ENCODE measurements at regions not wholly inside any gene's neighbourhood (a gene's known extent, or its start where the extent isn't known, plus 50 kb on each side); places are given as distances from the start of the nearest gene placed in this dataset.

GRCh38 chr3:148331081-148331846 lies 366.4 kb upstream of the AGTR1 start:
- POLR2A ChIA-PET, result no interaction called here
- CTCF ChIA-PET, result interaction anchor here (1.8 to 2.4 kb wide), 2 partner anchors 11 to 22 kb away, joined by 5 to 11 read pairs; no protein-coding TSS in a partner anchor
- no peak for DNase-seq (ENCODE audit: low read depth, low spot score)

GRCh38 chr3:148332509-148332908 lies 365.2 kb upstream of the AGTR1 start:
- CTCF ChIA-PET, result interaction anchor here (1.8 to 2.4 kb wide), 2 partner anchors 12 to 23 kb away, joined by 5 to 11 read pairs; no protein-coding TSS in a partner anchor
- no peak for DNase-seq (ENCODE audit: low read depth, low spot score)
- no peak for TF ChIP-seq CTCF (IDR thresholded peaks at IDR 0.05; ENCODE audit: insufficient read depth, low read length, missing control alignments)
- H3K4me3 ChIP-seq (ENCODE audit: low read depth, low read length), result no peak overlapping the region
- POLR2A ChIA-PET, result no interaction called here

More at GRCh38 chr3:148331081-148331846, 366.4 kb upstream of the AGTR1 start:
- H3K4me3 ChIP-seq (ENCODE audit: low read depth, low read length), result no peak overlapping the region
- no peak for TF ChIP-seq CTCF (IDR thresholded peaks at IDR 0.05; ENCODE audit: insufficient read depth, low read length, missing control alignments)

- no peak for DNase-seq (ENCODE audit: low read depth, low spot score)
Observed at GRCh38 chr3:148333091-148333490, 364.6 kb upstream of the AGTR1 start.

GRCh38 chr3:148335612-148336011 lies 362.1 kb upstream of the AGTR1 start:
- DNase-seq (ENCODE audit: low read depth, low spot score), result no peak
- no peak overlapping the region for H3K4me3 ChIP-seq (ENCODE audit: low read depth, low read length)
- CTCF ChIA-PET, result no interaction called here
- no peak for TF ChIP-seq CTCF (IDR thresholded peaks at IDR 0.05; ENCODE audit: insufficient read depth, low read length, missing control alignments)
- POLR2A ChIA-PET, result no interaction called here

More at GRCh38 chr3:148333091-148333490, 364.6 kb upstream of the AGTR1 start:
- TF ChIP-seq CTCF (IDR thresholded peaks at IDR 0.05; ENCODE audit: insufficient read depth, low read length, missing control alignments), result no peak
- POLR2A ChIA-PET, result no interaction called here
- CTCF ChIA-PET, result interaction anchor here (1.0 to 2.4 kb wide), 3 partner anchors 13 to 24 kb away, joined by 3 to 11 read pairs (median 5); no protein-coding TSS in a partner anchor
- H3K4me3 ChIP-seq (ENCODE audit: low read depth, low read length), result no peak overlapping the region

GRCh38 chr3:148343416-148343815 lies 354.3 kb upstream of the AGTR1 start:
- POLR2A ChIA-PET, result no interaction called here
- no peak for DNase-seq (ENCODE audit: low read depth, low spot score)
- H3K4me3 ChIP-seq (ENCODE audit: low read depth, low read length), result no peak overlapping the region
- no peak for TF ChIP-seq CTCF (IDR thresholded peaks at IDR 0.05; ENCODE audit: insufficient read depth, low read length, missing control alignments)
- CTCF ChIA-PET, result no interaction called here

GRCh38 chr3:148344521-148344920 lies 353.2 kb upstream of the AGTR1 start:
- H3K4me3 ChIP-seq (ENCODE audit: low read depth, low read length), result no peak overlapping the region
- no peak for TF ChIP-seq CTCF (IDR thresholded peaks at IDR 0.05; ENCODE audit: insufficient read depth, low read length, missing control alignments)
- ChIA-PET CTCF (no interaction called here), POLR2A (no interaction called here)
- no peak for DNase-seq (ENCODE audit: low read depth, low spot score)

Measured in AG04449 (cell line).